GM20431 (cell line): ENCODE measurements at regions not wholly inside any gene's neighbourhood (a gene's known extent, or its start where the extent isn't known, plus 50 kb on each side); places are given as distances from the start of the nearest gene placed in this dataset.

Experiments used
- in situ Hi-C: fragments of 300-500 bp; cut with MseI, MboI; formaldehyde crosslinking; loops from one replicate; pipeline ENCODE4 v1.15.0; 2020; ENCODE audit warnings: low sequenced_read_pairs; ENCODE audit not compliant: unreplicated experiment

GRCh38 chr21:22235866-22236590 lies 1237.8 kb downstream of the NCAM2 start:
- in situ Hi-C loops = no loop called here

- in situ Hi-C loops = no loop called here
Measured at GRCh38 chr21:22244516-22244915, 1246.3 kb downstream of the NCAM2 start.

- in situ Hi-C loops = no loop called here
Measured at GRCh38 chr21:22250355-22250754, 1252.1 kb downstream of the NCAM2 start.

DNA sequence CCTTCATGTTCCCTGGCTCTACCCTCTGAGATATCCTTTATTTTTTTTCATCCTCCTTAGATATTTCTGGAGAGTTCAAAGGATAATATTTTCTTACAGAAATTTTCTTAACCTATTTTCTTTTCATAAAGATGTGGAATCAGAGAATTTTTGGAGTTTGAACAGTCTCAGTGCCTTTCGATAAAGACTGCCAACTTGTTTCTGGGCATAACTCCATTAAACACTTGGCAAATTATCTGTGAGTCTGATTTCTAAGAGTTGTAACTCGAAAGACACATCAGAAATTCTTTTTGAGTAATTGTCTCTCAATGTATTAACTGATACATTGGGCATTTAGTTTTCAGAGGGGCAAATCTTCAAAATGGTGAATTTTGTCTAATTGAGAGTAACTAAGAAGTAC lies 1255.6 kb downstream of the NCAM2 start:
- in situ Hi-C loops = no loop called here

GRCh38 chr21:22258821-22259220 lies 1260.6 kb downstream of the NCAM2 start:
- in situ Hi-C loops = no loop called here

- in situ Hi-C loops = no loop called here
Measured at GRCh38 chr21:22260274-22260673, 1262.1 kb downstream of the NCAM2 start.

DNA sequence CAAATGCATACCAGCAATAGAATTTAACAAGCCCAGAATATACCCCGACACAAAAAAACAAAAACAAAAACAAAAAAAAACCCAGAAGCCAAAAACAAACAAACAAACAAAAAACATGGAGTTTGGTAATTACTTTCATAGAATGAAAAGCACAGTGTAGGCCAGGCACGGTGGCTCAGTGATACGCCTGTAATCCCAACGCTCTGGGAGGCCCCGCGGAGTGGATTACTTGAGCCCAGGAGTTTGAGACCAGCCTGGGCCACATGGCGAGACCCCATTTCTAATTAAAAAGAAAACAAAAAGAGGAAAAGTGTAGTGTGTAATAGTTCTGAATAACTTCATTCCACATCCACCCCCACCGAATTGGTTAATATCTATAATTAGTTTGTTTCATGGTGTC lies 1265.7 kb downstream of the NCAM2 start:
- in situ Hi-C loops = no loop called here

GRCh38 chr21:22277341-22277740 lies 1279.1 kb downstream of the NCAM2 start:
- in situ Hi-C loops = no loop called here

DNA sequence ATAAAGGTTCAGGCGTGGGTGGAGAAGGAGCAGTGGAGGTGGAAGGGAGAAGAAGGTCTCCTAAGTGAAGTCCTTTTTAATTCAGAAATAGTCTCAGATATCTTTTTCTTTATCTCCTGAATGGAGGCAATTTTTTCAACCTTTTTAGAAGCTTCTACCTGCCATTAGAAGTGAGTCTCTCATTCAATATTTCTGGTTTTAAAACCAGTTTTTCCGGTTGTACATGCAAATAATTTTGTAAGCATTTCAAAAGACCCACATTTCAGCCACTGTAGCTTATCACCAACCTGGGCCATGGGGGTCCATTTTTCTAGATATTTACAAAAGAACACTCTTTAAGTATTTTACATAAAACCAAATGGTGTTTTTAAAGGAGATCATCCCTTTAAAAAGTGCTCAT lies 1280.2 kb downstream of the NCAM2 start:
- in situ Hi-C loops = no loop called here

DNA sequence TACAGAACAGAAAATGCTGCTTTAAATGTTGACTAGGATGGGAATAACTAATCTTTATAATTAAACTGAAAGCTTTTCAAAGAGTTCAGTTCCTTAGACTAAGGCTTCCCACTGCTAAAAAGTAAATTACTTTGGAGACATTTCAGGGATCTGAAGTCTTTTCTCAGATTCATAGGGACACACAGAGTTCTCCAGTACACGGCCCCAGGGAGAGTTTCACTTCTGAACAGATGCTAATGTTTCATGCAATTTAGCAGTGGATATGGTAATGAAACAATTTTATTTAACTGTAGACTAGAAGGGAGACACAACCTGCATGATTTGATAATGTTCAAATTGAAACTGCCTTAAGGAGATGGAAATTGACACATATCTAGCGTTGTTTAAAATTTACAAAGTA lies 1282.6 kb downstream of the NCAM2 start:
- in situ Hi-C loops = no loop called here

GRCh38 chr21:22288885-22289499 lies 1290.8 kb downstream of the NCAM2 start:
- in situ Hi-C loops = no loop called here

DNA sequence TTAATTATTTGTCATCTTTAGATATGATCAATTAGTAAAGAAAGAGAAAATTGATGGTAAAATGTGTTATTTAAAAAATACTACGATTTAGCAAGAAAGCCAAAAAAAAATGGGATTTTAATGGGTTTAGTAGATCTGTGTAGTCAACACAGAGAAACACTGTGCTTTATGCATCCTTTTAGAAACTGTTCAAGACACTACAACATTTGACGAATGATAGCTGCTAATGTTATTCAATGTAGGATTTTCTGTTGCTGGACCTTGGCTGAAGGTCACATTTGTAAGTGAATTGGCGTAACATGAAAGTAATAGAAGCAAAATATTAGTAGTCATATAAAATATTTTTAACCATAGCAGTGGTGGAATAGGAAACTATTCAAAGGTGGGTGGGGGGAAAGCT lies 1293.9 kb downstream of the NCAM2 start:
- in situ Hi-C loops = no loop called here

- in situ Hi-C loops = no loop called here
Measured at GRCh38 chr21:22297575-22297974, 1299.4 kb downstream of the NCAM2 start.

- in situ Hi-C loops = no loop called here
Measured at GRCh38 chr21:22311741-22312462, 1313.7 kb downstream of the NCAM2 start.

DNA sequence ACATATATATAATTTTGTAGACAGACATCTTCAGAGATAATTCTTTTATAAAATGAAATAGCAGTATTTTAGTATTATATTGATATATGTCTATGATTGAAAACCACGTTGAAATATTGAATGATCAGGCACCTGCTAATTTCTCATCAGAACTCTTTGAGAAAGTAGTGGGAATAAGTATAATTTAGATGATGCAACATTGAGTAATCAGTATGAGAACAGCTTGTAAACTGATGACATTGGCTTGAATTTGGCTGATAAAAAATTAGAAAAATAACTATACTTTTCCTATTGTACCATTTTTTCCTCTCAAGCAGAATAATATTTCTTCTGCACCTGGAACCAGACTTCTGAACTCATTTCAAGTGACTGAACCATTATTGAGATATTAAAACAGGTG lies 1316.8 kb downstream of the NCAM2 start:
- in situ Hi-C loops = no loop called here

GRCh38 chr21:22319435-22319834 lies 1321.2 kb downstream of the NCAM2 start:
- in situ Hi-C loops = no loop called here

- in situ Hi-C loops = no loop called here
Measured at GRCh38 chr21:22342889-22343288, 1344.7 kb downstream of the NCAM2 start.

GRCh38 chr21:22343303-22343702 lies 1345.1 kb downstream of the NCAM2 start:
- in situ Hi-C loops = no loop called here

DNA sequence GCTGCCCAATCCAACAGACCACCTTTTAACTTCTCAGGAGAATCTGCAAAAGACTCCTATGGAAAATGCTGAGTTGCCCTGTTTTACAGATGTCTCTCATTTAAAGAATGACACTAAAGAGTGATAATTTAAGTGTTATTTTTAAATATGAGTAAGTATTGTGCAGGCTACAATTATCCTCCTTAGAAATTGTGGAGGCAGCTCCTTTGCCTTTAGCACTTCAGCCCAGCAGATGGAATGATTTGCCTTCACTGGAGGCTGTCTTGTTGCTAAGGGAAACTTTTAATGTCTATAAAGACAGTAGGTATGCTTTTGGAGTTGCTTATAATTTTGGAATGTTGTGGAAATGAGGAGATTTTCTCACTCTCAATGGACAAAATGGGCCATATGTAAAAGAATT lies 1345.5 kb downstream of the NCAM2 start:
- in situ Hi-C loops = no loop called here

DNA sequence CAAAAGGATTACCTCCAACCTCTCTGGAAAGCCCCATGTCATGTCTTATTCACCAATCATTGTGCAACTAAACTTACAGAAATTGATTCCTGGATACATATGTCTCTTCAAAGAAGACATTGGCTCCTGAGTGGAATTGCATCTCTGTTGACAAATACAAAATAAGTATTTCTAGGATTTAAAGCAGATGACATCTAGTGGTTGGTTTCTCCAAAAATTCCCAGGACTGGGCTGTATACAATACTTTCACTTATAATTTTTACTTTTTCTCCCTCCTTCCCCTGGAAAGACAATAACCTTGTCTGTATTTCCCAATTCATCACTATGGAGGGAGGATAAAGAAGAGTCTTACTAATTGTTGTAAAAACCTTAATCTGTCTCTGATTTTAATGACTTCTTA lies 1347.4 kb downstream of the NCAM2 start:
- in situ Hi-C loops = no loop called here

DNA sequence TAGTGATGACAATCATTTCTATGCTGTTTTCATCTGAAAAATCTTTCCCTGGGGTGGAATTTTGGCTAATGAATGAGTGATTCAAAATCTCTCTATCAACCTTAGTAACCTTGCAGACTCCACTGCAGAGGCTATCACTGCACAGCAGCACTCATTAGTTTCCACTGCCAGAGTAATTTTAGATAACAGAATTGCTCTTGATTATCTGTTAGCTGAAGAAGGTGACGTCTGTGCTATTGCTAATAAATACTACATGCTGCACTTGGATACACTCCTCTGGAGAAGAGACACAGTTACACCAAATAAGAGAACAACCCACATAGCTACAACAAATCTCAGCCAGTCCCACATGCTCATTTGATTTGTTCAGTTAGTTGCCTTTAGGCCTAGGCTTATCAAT lies 1348.4 kb downstream of the NCAM2 start:
- in situ Hi-C loops = no loop called here
